HepG2 (cell line): ENCODE measurements at regions not wholly inside any gene's neighbourhood (a gene's known extent, or its start where the extent isn't known, plus 50 kb on each side); places are given as distances from the start of the nearest gene placed in this dataset.

Source experiments
- ATAC-seq: fragments of 200-7000 bp; cut with Tn5 transposase; 3 replicates; pipeline ENCODE4 v1.9.1; 2020; ENCODE audit warnings: mild to moderate bottlenecking, moderate library complexity
- BruUV-seq: library from RNA; stranded (reverse); fragments of 400-500 nt; replicated peaks from 2 replicates; lab custom pipeline; 2021; lab: Mats Ljungman, UMichigan
- CTCF ChIA-PET: fragments of 300-600 bp; formaldehyde crosslinking; extraction: SDS; loops from one replicate; lab custom pipeline; 2021; ENCODE audit warnings: low total read pairs, inconsistent platforms, low intra/inter-chr PET ratio; lab: Yijun Ruan, JAX
- POLR2A ChIA-PET: fragments of 350-600 bp; sonication (Branson Sonifier 250); formaldehyde crosslinking; loops from one replicate; lab custom pipeline; 2020; ENCODE audit warnings: antibody characterized with exemption, inconsistent platforms; lab: Yijun Ruan, JAX
- DNase-seq: peaks from one replicate; pipeline ENCODE4 v3.0.0-alpha.2; 2015; ENCODE audit warnings: low spot score
- FAIRE-seq: peaks from 3 replicates; lab custom pipeline; 2011; peaks lifted over from hg19 to GRCh38; lab: Jason Lieb, UNC
- H2AFZ ChIP-seq: one replicate; pipeline ENCODE4 v1.6.1; 2011; ENCODE audit warnings: low read length, inconsistent platforms
- H3K27ac ChIP-seq: fragments of 300-600 bp; 3 replicates; pipeline ENCODE4 v1.8.0; 2011; ENCODE audit warnings: mixed run types, mild to moderate bottlenecking, mixed read lengths, low read length, inconsistent platforms; ENCODE audit not compliant: insufficient read depth; ENCODE audit errors: extremely low read length
- H3K27me3 ChIP-seq, 2 experiments: fragments of 200-600 bp in 1 of 2; 2 replicates in 1 of 2; 3 replicates in 1 of 2; pipeline versions ENCODE4 v1.6.0 to v1.8.0; 2011; ENCODE audit warnings: low read length in 2 of 2, mild to moderate bottlenecking in 2 of 2, moderate library complexity in 2 of 2, inconsistent platforms in 1 of 2; ENCODE audit not compliant: insufficient read depth in 2 of 2, control insufficient read depth in 1 of 2
- H3K36me3 ChIP-seq, 2 experiments: fragments of 200-600 bp in 1 of 2; replicated peaks in 1 of 2; 2 replicates in 1 of 2; 3 replicates in 1 of 2; pipeline versions ENCODE4 v1.5.1 to v1.8.0; 2011; ENCODE audit warnings: low read length in 2 of 2, inconsistent platforms in 1 of 2; ENCODE audit not compliant: insufficient read depth in 2 of 2, control insufficient read depth in 1 of 2
- H3K4me1 ChIP-seq: 2 replicates; pipeline ENCODE4 v1.5.1; 2012; ENCODE audit warnings: low read length, inconsistent platforms; ENCODE audit not compliant: insufficient read depth
- H3K4me2 ChIP-seq: 2 replicates; pipeline ENCODE4 v1.6.0; 2011; ENCODE audit warnings: low read depth, low read length, inconsistent platforms
- H3K4me3 ChIP-seq, 3 experiments: fragments of 200-600 bp in 1 of 3; sonication (generic), shearing (Covaris generic) in 1 of 3; replicated peaks in 1 of 3; 2 replicates each; pipeline ENCODE4 v1.5.1; 2011 to 2016; ENCODE audit warnings: low read length in 3 of 3, inconsistent platforms in 2 of 3, low read depth in 2 of 3, mild to moderate bottlenecking in 2 of 3, control low read depth in 1 of 3, mixed read lengths in 1 of 3; ENCODE audit not compliant: insufficient read depth in 1 of 3
- H3K79me2 ChIP-seq: one replicate; pipeline ENCODE4 v1.6.1; 2011; ENCODE audit warnings: low read length, inconsistent platforms; ENCODE audit not compliant: insufficient read depth
- H3K9ac ChIP-seq: 2 replicates; pipeline ENCODE4 v1.6.0; 2011; ENCODE audit warnings: mild to moderate bottlenecking, low read depth, low read length, inconsistent platforms; ENCODE audit not compliant: insufficient read depth
- H3K9me3 ChIP-seq: 2 replicates; pipeline ENCODE4 v1.5.1; 2012; ENCODE audit warnings: mild to moderate bottlenecking, low read length
- H4K20me1 ChIP-seq: 2 replicates; pipeline ENCODE4 v1.6.0; 2011; ENCODE audit warnings: inconsistent platforms, mild to moderate bottlenecking, low read length, moderate library complexity; ENCODE audit not compliant: insufficient read depth
- ATF7 ChIP-seq, 2 experiments: fragments of 450-650 bp in 1 of 2; sonication (generic) in 1 of 2; formaldehyde crosslinking in 1 of 2; IDR thresholded peaks; 2 replicates each; pipeline versions ENCODE4 v1.4.0 to v1.6.1; 2016 to 2020; ENCODE audit warnings: antibody characterized with exemption in 1 of 2, mild to moderate bottlenecking in 1 of 2, missing genetic modification reagents in 1 of 2
- CREB1 ChIP-seq, 2 experiments: fragments of 450-650 bp in 1 of 2; IDR thresholded peaks; 2 replicates each; pipeline ENCODE4 v1.6.1; 2016 to 2017; ENCODE audit warnings: control low read depth in 1 of 2, mild to moderate bottlenecking in 1 of 2, missing compliant biosample characterization in 1 of 2, missing genetic modification characterization in 1 of 2
- ETV6 ChIP-seq: sonication (generic); formaldehyde crosslinking; conservative IDR thresholded peaks from 2 replicates; pipeline ENCODE4 v1.4.0; 2020; ENCODE audit warnings: missing genetic modification reagents
- HNF1A ChIP-seq, 2 experiments: sonication (generic) in 1 of 2; formaldehyde crosslinking in 1 of 2; IDR thresholded peaks; 2 replicates each; pipeline versions ENCODE4 v1.4.0 to v1.6.1; 2016 to 2020; ENCODE audit warnings: borderline replicate concordance in 1 of 2, low read depth in 1 of 2, mild to moderate bottlenecking in 1 of 2, missing genetic modification reagents in 1 of 2
- KDM4B ChIP-seq: sonication (generic); formaldehyde crosslinking; IDR thresholded peaks from 2 replicates; pipeline ENCODE4 v1.4.0; 2020; ENCODE audit warnings: missing genetic modification reagents
- STAG1 ChIP-seq: sonication (generic); formaldehyde crosslinking; IDR thresholded peaks from 2 replicates; pipeline ENCODE4 v1.4.0; 2020; ENCODE audit warnings: missing genetic modification reagents
- ZBTB49 ChIP-seq: sonication (generic); formaldehyde crosslinking; IDR thresholded peaks from 2 replicates; pipeline ENCODE4 v1.4.0; 2020; ENCODE audit warnings: missing genetic modification reagents, borderline replicate concordance
- ZNF263 ChIP-seq: sonication (generic); formaldehyde crosslinking; IDR thresholded peaks from 2 replicates; pipeline ENCODE4 v1.4.0; 2020; ENCODE audit warnings: missing genetic modification reagents
- ZNF558 ChIP-seq: sonication (generic); formaldehyde crosslinking; IDR thresholded peaks from 2 replicates; pipeline ENCODE4 v1.9.0; 2022; ENCODE audit warnings: mild to moderate bottlenecking, missing genetic modification reagents, borderline replicate concordance
- ZNF746 ChIP-seq: sonication (generic); formaldehyde crosslinking; IDR thresholded peaks from 2 replicates; pipeline ENCODE4 v1.8.0; 2022; ENCODE audit warnings: mild to moderate bottlenecking, missing genetic modification reagents
- ZNF800 ChIP-seq: sonication (generic); formaldehyde crosslinking; IDR thresholded peaks from 2 replicates; pipeline ENCODE4 v1.4.0; 2020; ENCODE audit warnings: missing genetic modification reagents
- WGBS: methylation state at CpG from one replicate; pipeline ENCODE4 v1.1.6; 2017; ENCODE audit warnings: low lambda C conversion rate; 5-methylcytosine and 5-hydroxymethylcytosine counted together
- in situ Hi-C: cut with HindIII; loops from 2 replicates; pipeline ENCODE4 v1.10.0; 2017; ENCODE audit warnings: low pct_unique_long_range_greater_than_20kb; ENCODE audit not compliant: extremely low pct_ligation_motif_present
- intact Hi-C: fragments of 100-400 bp; cut with micrococcal nuclease; formaldehyde crosslinking; loops from one replicate; pipeline ENCODE4 v1.10.0; 2022; ENCODE audit not compliant: unreplicated experiment

GRCh38 chr10:55704950-55705349 lies 656.1 kb downstream of the ZWINT start (continued):
- TF ChIP-seq HNF1A (IDR thresholded peaks at IDR 0.05; ENCODE audit: low read depth): no peak
- TF ChIP-seq HNF1A (CRISPR knock-in tag; IDR thresholded peaks at IDR 0.05; ENCODE audit: borderline replicate concordance): no peak
- TF ChIP-seq ZNF800 (CRISPR knock-in tag): no peak
- TF ChIP-seq CREB1 (IDR thresholded peaks at IDR 0.05): peak; percentile 76
- TF ChIP-seq CREB1 (CRISPR knock-in tag; IDR thresholded peaks at IDR 0.05): no peak
- TF ChIP-seq ATF7 (IDR thresholded peaks at IDR 0.05): peak; percentile 78
- TF ChIP-seq ATF7 (CRISPR knock-in tag; IDR thresholded peaks at IDR 0.05): no peak

GRCh38 chr10:55668326-55668922 lies 692.6 kb downstream of the ZWINT start:
- H2AFZ ChIP-seq: no peak overlapping the region
- peak; percentile 18 for DNase-seq
- BruUV-seq: no TSS peak
- POLR2A ChIA-PET: no interaction called here
- H3K4me3 ChIP-seq: no peak overlapping the region
- no peaks in the 10 kb centered on the region for H3K9me3 ChIP-seq
- no peaks in the 10 kb centered on the region for H3K4me1 ChIP-seq
- in situ Hi-C loops: loop anchor here (25.0 kb wide), 1 partner anchor 444 kb away; no protein-coding TSS in a partner anchor
- intact Hi-C loops: loop anchor here (2.0 kb wide), 1 partner anchor 72 kb away; no protein-coding TSS in a partner anchor
- TF ChIP-seq ETV6 (CRISPR knock-in tag) (no peak), STAG1 (CRISPR knock-in tag) (peak; percentile 50), ZNF746 (CRISPR knock-in tag) (no peak), ZNF263 (CRISPR knock-in tag) (no peak), ZNF558 (CRISPR knock-in tag) (no peak), KDM4B (CRISPR knock-in tag) (no peak), ZBTB49 (CRISPR knock-in tag) (no peak)
- FAIRE-seq: no peak
- no peaks in the 10 kb centered on the region for H4K20me1 ChIP-seq
- H3K79me2 ChIP-seq: no peaks in the 10 kb centered on the region
- H3K27ac ChIP-seq: no peak overlapping the region
- H3K9ac ChIP-seq: no peak overlapping the region
- CTCF ChIA-PET: interaction anchor here (1.2 kb wide), 1 partner anchor 449 kb away, joined by 3 read pairs; no protein-coding TSS in a partner anchor
- H3K36me3 ChIP-seq: no peaks in the 10 kb centered on the region
- H3K27me3 ChIP-seq: no peaks in the 10 kb centered on the region
- H3K4me2 ChIP-seq: no peak overlapping the region
- WGBS: 6% methylated on average over 2 of the region's 2 CpGs
- peak; percentile 57 for ATAC-seq
